ENCODE measurements at regions not wholly inside any gene's neighbourhood (a gene's known extent, or its start where the extent isn't known, plus 50 kb on each side); places are given as distances from the start of the nearest gene placed in this dataset.
"Not testable (repeated sequence)": the region's sequence is repeated elsewhere in the genome, so short reads cannot be mapped to it uniquely, and the experiment has no call there.

DNA sequence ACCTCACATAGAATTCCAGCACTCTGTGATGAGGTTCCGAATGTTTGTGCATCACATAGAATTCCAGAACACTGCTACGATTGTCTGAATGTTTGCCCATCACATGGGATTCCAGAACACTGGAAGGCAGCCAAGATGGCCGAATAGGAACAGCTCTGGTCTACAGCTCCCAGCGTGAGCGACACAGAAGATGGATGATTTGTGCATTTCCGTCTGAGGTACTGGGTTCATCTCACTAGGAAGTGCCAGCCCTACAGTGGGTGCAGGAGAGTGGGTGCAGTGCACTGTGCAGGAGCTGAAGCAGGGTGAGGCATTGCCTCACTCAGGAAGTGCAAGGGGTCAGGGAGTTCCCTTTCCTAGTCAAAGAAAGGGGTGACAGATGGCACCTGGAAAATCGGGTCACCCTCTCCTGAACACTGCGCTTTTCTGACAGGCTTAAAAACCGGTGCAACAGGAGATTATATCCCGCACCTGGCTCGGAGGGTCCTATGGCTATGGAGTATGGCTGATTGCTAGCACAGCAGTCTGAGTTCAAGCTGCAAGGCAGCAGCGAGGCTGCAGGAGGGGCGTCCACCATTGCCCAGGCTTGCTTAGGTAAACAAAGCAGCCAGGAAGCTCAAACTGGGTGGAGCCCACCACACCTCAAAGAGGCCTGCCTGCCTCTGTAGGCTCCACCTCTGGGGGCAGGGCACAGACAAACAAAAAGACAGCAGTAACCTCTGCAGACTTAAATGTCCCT, 212.7 kb downstream of the FOXD4L6 start:
- TF ChIP-seq POLR2A, CTCF (IDR thresholded peaks at IDR 0.05): not testable (repeated sequence)

All from breast epithelium (tissue), 3 donors.